GM21619 (cell line): ENCODE measurements at regions not wholly inside any gene's neighbourhood (a gene's known extent, or its start where the extent isn't known, plus 50 kb on each side); places are given as distances from the start of the nearest gene placed in this dataset.
A peak's percentile ranks its signal among the peaks of the same experiment; 100 is the strongest.
"Not testable (repeated sequence)": the region's sequence is repeated elsewhere in the genome, so short reads cannot be mapped to it uniquely, and the experiment has no call there.

Source experiments
- ATAC-seq: cut with Tn5 transposase; IDR thresholded peaks from one replicate; pipeline ENCODE4 v1.9.1; 2021; ENCODE audit not compliant: unreplicated experiment

GRCh38 chr7:106747804-106748203 lies 86.8 kb upstream of the CCDC71L start:
- ATAC-seq = no peak

- no peak for ATAC-seq
Observed at GRCh38 chr7:106749165-106749564, 88.2 kb upstream of the CCDC71L start.

- no peak for ATAC-seq
Observed at GRCh38 chr7:106750773-106751172, 89.8 kb upstream of the CCDC71L start.

DNA sequence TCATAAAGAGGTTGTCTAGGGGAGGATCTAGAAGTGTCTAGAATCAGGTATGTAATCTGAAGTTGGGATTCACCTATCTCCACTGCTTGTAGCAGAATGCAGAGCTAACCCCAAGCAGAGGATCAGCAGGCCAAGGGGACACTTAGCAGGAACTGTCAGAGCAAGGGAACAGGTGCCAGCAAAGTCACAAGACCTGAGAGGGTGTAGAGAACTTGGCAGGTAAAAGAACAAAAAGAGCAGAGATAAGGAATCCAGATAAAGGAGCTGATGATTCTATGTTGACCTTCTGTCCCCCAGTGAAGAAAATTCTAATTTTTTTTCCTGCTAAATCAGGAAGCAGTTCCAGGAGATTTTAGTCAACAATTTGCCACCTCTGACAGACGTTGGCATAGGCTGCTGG lies 91.4 kb upstream of the CCDC71L start:
- no peak for ATAC-seq

GRCh38 chr7:106755024-106755423 lies 94.1 kb upstream of the CCDC71L start:
- ATAC-seq = not testable (repeated sequence)

- no peak for ATAC-seq
Observed at GRCh38 chr7:106755641-106756040, 94.7 kb upstream of the CCDC71L start.

DNA sequence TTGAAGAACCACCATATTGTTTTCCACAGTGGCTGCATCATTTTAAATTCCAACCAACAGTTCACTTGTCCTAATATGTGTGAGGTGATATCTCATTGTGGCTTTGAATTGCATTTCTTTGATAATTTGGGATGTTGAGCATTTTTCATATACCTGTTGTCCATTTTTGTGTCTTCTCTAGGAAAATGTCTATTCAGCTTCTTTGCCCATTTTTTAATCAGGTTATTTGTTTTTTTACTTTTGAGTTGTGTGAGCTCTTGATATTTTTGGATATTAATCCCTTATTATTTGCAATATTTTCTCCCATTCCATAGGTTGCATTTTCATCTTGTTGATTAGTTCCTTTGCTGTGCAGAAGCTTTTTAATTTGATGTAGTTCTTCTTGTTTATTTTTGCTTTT lies 95.1 kb upstream of the CCDC71L start:
- ATAC-seq = no peak

DNA sequence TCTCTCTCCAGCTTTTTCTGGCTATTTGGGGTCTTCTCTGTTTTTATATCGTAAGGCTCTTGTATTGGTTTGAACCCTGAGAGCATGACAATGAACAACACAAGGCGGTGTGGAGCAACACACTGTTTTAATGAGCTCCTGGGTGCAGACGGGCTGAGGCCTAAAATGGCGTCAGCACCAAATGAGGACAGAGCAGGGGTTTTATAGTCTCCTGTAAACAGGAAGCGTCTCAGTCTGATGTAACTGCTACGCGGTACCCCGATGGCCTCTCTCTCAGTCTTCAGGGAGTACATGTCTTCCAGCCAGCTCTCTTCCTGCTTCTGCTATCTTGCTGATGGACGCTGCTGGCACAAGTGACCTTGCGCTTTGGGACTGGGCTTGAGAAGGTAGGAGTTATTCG lies 95.9 kb upstream of the CCDC71L start:
- no peak for ATAC-seq

DNA sequence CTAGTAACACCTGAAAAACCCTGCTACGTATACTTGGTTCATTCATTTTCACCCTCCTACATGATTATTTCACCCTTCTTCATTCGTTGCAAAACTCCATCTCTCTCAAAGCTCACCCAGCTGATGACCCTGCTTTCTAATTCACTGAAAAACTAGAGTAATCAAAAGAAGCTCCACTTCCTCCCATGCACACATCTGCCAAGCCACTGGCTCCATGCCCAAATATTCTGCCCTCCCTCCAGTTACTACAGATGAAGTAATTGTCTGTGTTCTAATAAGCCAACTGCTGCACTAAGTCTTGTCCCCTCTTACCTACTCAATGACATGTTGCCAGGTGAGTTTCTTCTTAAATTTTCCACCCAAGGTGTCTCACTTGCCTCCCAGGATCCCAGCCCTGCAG lies 96.9 kb upstream of the CCDC71L start:
- ATAC-seq = no peak

GRCh38 chr7:106762845-106763244 lies 101.9 kb upstream of the CCDC71L start:
- not testable (repeated sequence) for ATAC-seq

GRCh38 chr7:106763717-106764116 lies 101.4 kb upstream of the PIK3CG start:
- no peak for ATAC-seq

DNA sequence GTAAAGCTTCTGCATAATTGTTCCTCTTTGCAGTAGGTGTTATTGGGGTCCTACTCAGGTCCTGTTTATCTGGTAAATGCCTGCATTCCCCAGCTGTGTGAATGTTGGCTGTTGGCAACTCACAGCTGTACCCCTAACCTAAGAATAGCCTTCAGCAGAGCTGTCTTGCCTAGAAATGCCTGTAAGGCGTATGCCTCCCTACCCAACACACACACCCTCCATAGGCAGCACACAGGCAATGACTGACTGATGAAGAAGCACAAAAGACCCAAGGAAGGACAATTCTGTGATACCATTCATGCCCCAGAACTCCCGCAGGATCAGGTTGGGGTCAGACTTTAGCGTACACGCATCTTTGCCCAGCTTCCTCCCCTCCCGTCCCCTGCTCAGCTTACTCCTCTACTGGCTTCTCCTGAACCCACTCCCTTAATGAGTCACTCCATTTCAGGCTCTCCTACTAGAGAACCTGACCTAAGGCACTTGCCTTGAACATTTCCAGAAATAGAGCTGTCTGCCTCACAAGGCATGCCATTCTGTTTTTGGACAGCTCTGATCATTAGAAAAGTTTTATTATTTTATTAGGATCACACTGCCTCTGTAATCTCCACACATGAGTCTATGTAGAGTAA lies 99.2 kb upstream of the PIK3CG start:
- ATAC-seq = no peak

DNA sequence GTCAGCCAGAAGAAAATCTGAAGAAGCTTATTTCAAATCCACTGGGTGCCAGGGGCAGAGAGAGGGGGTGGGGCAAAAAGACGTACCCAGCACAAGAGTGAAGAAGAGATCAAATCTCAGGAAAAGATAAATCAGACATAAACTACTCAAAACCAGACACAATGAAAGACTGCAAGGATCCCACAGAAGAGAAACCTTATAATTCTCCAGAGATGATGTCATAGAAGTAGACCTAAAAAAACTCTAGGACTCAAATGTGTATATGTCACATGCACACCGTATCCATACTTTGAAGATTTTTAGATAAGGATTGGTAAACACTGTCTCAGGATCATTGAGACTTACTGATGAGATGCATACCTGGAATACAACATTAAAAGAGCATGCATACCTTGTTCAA lies 98.5 kb upstream of the PIK3CG start:
- no peak for ATAC-seq

DNA sequence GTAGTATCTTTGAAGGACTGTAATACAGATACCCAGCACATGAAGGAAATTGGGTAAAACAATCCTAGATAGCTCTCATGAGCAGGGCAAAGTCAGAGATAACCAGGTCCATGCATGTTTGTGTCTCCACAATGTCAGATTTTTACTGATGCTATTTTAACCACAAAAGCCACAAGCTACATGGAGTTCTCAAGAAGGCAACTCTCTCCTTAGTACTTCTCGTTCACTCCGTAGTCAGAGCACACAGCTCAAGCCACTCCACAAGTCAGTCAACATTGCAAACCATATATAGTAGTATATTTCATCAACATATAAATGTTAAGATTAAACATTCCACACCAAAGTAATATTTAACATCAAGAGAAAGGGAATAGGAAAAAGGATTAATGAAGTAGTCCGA lies 98.0 kb upstream of the PIK3CG start:
- ATAC-seq = no peak

DNA sequence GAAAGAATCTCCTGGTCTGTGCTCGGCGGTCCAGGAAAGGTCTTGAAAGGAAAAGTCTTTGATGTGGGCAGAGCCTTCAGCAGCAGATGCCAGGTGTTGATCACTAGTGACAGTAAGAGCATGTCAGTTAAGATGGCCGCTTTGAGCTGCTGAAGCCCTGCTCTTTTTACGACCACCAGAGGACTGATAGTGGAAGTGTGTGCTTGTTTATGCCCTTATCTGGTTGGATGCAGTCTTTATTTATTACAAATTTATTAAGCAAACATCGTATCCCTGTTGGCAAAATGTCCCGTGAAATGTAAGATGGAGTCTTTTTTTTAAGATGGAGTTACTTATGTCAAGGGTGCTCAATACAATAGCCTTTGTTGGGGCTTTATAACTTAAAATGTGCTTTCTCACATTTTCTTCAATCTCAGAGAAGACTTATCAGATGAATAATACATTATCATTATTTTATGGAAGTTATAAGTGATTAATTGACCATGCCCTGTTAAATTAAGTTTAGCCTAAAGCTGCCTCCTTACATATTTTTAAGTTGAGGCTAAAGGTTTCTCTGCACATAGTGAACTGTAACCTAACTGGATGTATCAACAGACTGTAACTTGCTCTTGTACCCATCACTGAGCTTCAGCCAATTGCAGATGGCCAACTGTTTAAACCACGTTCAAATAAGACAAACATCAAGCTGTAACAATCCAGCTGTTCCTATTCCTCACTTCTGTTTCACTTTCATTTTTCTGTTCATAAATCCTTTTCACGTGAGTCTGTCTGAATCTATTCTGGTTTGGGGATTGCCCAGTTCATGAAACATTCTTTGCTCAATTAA lies 97.4 kb upstream of the PIK3CG start:
- ATAC-seq = peak; percentile 71

- peak; percentile 69 for ATAC-seq
Observed at GRCh38 chr7:106768324-106768751, 96.7 kb upstream of the PIK3CG start.

- ATAC-seq = no peak
Observed at GRCh38 chr7:106770191-106770590, 94.9 kb upstream of the PIK3CG start.

- no peak for ATAC-seq
Observed at GRCh38 chr7:106772655-106773108, 92.4 kb upstream of the PIK3CG start.

DNA sequence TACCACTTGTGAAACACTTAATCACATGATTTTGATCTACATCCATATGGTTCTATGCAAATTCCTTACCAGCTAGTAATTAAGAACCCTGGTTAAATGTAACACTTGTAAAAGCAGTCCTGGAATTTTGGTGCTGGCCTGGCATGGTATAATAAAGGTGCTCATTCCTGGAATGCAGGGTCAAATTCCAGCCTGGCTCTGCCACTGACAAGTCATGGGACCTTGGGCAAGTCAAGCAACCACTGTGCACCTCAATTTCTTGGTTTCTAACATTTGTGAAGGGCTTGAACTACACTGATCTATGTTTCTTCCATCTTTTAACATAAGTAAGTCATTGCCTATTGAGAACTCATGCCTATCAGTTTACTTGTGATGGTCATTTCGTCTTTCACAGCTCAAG lies 91.9 kb upstream of the PIK3CG start:
- ATAC-seq = no peak

DNA sequence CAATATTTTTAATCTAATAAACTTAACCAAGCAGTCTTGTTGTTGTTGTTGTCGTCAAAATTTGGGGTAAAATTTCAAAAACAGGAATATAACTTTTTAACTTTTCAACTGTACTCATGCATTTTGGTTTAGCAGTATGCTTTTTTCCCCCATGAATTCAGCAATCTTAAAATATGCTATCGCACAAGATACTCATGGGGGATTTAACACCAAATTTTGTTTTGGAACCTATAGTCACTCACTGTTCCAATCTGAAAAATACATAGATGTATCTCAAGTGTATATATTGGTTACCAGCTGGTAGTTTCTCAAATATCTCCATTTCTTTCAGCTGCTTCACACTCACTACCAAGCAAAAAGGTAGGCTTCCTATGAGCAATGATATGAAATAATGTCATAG lies 91.4 kb upstream of the PIK3CG start:
- ATAC-seq = no peak

- ATAC-seq = no peak
Observed at GRCh38 chr7:106774213-106774767, 90.8 kb upstream of the PIK3CG start.
